ENCODE measurements at regions not wholly inside any gene's neighbourhood (a gene's known extent, or its start where the extent isn't known, plus 50 kb on each side); places are given as distances from the start of the nearest gene placed in this dataset.

DNA sequence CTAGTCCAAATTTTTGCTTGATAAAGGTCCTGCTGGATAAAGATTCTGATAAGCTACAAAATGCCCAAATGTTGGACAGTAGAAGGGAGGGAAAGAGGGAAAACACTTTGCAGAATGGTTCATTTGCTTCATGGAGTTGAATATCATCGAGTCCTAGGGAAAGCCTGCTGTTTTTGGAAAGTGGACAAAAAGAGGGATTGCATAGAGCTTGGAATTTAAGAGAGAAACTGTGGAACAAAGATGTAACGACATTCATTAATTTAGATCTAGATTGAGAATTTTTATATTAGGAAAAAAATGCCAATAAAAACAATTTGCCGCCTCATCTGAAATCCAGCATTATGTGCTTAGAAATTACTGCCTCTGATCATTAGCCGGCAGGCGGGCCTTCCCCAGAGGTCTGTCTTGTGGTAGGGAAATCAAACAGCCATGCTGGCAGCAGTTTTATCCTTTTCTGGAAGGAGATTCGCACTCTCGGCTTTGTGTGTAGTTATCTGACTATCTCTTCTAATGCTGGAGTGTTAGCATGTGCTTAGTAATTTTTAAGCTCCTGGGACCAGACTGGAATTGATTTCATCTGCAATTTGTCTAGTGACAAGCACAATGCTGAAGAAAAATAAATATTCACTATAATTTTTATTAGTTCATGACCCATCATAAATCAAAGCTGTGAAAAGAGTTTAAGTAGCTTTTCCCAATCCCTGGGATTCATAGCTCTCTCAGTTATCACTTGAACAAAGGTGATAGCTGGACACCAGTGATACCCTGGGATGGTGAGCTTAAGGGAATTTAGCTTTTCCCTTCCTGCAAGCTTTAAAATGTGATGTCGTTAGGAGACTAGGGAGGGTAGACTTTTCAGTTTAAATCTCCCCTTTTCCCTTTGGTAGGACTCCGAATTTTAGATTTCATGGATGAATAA, 329.5 kb downstream of the PRL start:
- H3K27me3 ChIP-seq (ENCODE audit: insufficient read depth, low read length), result no peaks in the 10 kb centered on the region
- no peak overlapping the region for H3T11ph ChIP-seq (ENCODE audit: low read length)
- H3K79me2 ChIP-seq (ENCODE audit: insufficient read depth, low read length), result peaks cover 2% of the 10 kb centered on the region; the same call in 1 of the 2 replicates
- no peaks in the 10 kb centered on the region for H3K23me2 ChIP-seq (ENCODE audit: insufficient read length, low read depth, low read length, poor library complexity, severe bottlenecking)
- no peak overlapping the region for H4K91ac ChIP-seq (ENCODE audit: insufficient read length, low read depth, low read length)
- H3K4ac ChIP-seq (ENCODE audit: low read depth, low read length), result no peak overlapping the region
- Mint-ChIP-seq H3K36me3 (ENCODE audit: insufficient read depth in 1 of 3, low read depth in 3 of 3) (peaks cover 2 to 6% (median 2%) of the 10 kb centered on the region in 3 experiments; a peak in 5 of 7 replicates), H3K27me3 (ENCODE audit: low read depth) (no peaks in the 10 kb centered on the region), H3K4me1 (peaks cover 39 to 60% of the 10 kb centered on the region in 2 experiments), H3K4me3 (no peak overlapping the region), H3K9me3 (0 out of 5 replicates have a peak, but pooled peaks cover 0 to under 1% of the 10 kb centered on the region in 2 experiments), H3K27ac (peak overlapping the region in 1 of 3 experiments; percentile 52; a peak in 1 of 7 replicates)
- no CpG with 5 or more reads among the region's 9 CpGs for WGBS (ENCODE audit: extremely low coverage, insufficient read length, low lambda C conversion rate)
- no peaks in the 10 kb centered on the region for H3K9me3 ChIP-seq (ENCODE audit: control insufficient read depth, low read depth, low read length)
- TF ChIP-seq, protein P1, sequence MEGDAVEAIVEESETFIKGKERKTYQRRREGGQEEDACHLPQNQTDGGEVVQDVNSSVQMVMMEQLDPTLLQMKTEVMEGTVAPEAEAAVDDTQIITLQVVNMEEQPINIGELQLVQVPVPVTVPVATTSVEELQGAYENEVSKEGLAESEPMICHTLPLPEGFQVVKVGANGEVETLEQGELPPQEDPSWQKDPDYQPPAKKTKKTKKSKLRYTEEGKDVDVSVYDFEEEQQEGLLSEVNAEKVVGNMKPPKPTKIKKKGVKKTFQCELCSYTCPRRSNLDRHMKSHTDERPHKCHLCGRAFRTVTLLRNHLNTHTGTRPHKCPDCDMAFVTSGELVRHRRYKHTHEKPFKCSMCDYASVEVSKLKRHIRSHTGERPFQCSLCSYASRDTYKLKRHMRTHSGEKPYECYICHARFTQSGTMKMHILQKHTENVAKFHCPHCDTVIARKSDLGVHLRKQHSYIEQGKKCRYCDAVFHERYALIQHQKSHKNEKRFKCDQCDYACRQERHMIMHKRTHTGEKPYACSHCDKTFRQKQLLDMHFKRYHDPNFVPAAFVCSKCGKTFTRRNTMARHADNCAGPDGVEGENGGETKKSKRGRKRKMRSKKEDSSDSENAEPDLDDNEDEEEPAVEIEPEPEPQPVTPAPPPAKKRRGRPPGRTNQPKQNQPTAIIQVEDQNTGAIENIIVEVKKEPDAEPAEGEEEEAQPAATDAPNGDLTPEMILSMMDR (conservative IDR thresholded peaks at IDR 0.05), result no peak
- H3K23ac ChIP-seq (ENCODE audit: insufficient read length, low read depth, low read length), result no peak overlapping the region
- H3K9ac ChIP-seq (ENCODE audit: extremely low read depth, insufficient read length, low read length), result no peak overlapping the region
- DNase-seq, result no peak
- H3K4me1 ChIP-seq (ENCODE audit: insufficient read depth, low read length), result no peaks in the 10 kb centered on the region; the same call in 1 of the 2 replicates
- H2BK20ac ChIP-seq (ENCODE audit: low read depth, low read length, poor library complexity, severe bottlenecking), result no peak overlapping the region
- H2BK120ac ChIP-seq (ENCODE audit: low read depth, low read length, poor library complexity, severe bottlenecking), result no peak overlapping the region
- H2AK5ac ChIP-seq (ENCODE audit: insufficient read length, low read length), result no peak overlapping the region
- H3K18ac ChIP-seq (ENCODE audit: insufficient read length, low read depth, low read length), result no peak overlapping the region
- no peak overlapping the region for H2BK15ac ChIP-seq (ENCODE audit: low read depth, low read length)
- H2BK12ac ChIP-seq (ENCODE audit: insufficient read length, low read depth, low read length), result no peak overlapping the region
- no peak overlapping the region for H3K4me2 ChIP-seq (ENCODE audit: insufficient read depth, insufficient read length, low read length)
- H4K20me1 ChIP-seq (ENCODE audit: control insufficient read depth, insufficient read depth, insufficient read length), result no peaks in the 10 kb centered on the region
- no peaks in the 10 kb centered on the region for H3K79me1 ChIP-seq (ENCODE audit: insufficient read depth, low read depth, low read length, poor library complexity, severe bottlenecking)
- no peak overlapping the region for H2BK5ac ChIP-seq (ENCODE audit: insufficient read length, low read length)
- no peak overlapping the region for H3K14ac ChIP-seq (ENCODE audit: insufficient read depth, low read length)
- H4K8ac ChIP-seq (replicated peaks; ENCODE audit: insufficient read length, low read depth, low read length), result no peak overlapping the region
- H3K56ac ChIP-seq (ENCODE audit: insufficient read length, low read depth, low read length), result no peak overlapping the region
- no peak overlapping the region for H2AFZ ChIP-seq (ENCODE audit: low read length)
- no peak overlapping the region for H4K5ac ChIP-seq (ENCODE audit: insufficient read length, low read depth, low read length)
- H3K27ac ChIP-seq (ENCODE audit: insufficient read length, low read depth, low read length), result no peak overlapping the region
